Upper lobe of left lung (tissue), 4 donors: ENCODE measurements at regions not wholly inside any gene's neighbourhood (a gene's known extent, or its start where the extent isn't known, plus 50 kb on each side); places are given as distances from the start of the nearest gene placed in this dataset.

Experiments
- EP300 ChIP-seq, 4 donors: sonication (generic); formaldehyde crosslinking; IDR thresholded peaks; one replicate each; pipeline ENCODE4 v1.5.1; 2017; ENCODE audit warnings: antibody characterized with exemption in 4 of 4, control low read depth in 2 of 4
- POLR2A ChIP-seq, 4 donors: fragments of 450-650 bp; IDR thresholded peaks; one replicate each; pipeline ENCODE4 v1.5.1; 2016 to 2017; ENCODE audit warnings: antibody characterized with exemption in 4 of 4, mild to moderate bottlenecking in 2 of 4
- POLR2AphosphoS5 ChIP-seq, 2 donors: sonication (generic); formaldehyde crosslinking; IDR thresholded peaks; one replicate each; pipeline ENCODE4 v1.5.1; 2017; ENCODE audit warnings: antibody characterized with exemption in 2 of 2
- TF ChIP-seq, protein P1 (sequence below), 6 experiments: fragments of 450-650 bp in 4 of 6; fragments of 200-600 bp in 2 of 6; sonication (generic) in 2 of 6; IDR thresholded peaks; one replicate each; pipeline ENCODE4 v1.5.1; 2016 to 2019; ENCODE audit warnings: antibody characterized with exemption in 6 of 6

- TF ChIP-seq, protein P1, sequence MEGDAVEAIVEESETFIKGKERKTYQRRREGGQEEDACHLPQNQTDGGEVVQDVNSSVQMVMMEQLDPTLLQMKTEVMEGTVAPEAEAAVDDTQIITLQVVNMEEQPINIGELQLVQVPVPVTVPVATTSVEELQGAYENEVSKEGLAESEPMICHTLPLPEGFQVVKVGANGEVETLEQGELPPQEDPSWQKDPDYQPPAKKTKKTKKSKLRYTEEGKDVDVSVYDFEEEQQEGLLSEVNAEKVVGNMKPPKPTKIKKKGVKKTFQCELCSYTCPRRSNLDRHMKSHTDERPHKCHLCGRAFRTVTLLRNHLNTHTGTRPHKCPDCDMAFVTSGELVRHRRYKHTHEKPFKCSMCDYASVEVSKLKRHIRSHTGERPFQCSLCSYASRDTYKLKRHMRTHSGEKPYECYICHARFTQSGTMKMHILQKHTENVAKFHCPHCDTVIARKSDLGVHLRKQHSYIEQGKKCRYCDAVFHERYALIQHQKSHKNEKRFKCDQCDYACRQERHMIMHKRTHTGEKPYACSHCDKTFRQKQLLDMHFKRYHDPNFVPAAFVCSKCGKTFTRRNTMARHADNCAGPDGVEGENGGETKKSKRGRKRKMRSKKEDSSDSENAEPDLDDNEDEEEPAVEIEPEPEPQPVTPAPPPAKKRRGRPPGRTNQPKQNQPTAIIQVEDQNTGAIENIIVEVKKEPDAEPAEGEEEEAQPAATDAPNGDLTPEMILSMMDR (IDR thresholded peaks at IDR 0.05) = no peak
- TF ChIP-seq POLR2A (IDR thresholded peaks at IDR 0.05) (no peak), POLR2AphosphoS5 (IDR thresholded peaks at IDR 0.05) (no peak), EP300 (IDR thresholded peaks at IDR 0.05) (no peak)
Observed at GRCh38 chr7:51680594-51681399, 364.2 kb upstream of the COBL start.
